Peyer's patch (tissue), 4 donors: ENCODE measurements at regions not wholly inside any gene's neighbourhood (a gene's known extent, or its start where the extent isn't known, plus 50 kb on each side); places are given as distances from the start of the nearest gene placed in this dataset.

Experiments used
- CTCF ChIP-seq, 6 experiments: fragments of 450-650 bp in 4 of 6; fragments of 200-600 bp in 2 of 6; sonication (generic) in 1 of 6; IDR thresholded peaks; one replicate each; pipeline ENCODE4 v1.5.1; 2017 to 2019; ENCODE audit warnings: antibody characterized with exemption in 6 of 6, mild to moderate bottlenecking in 3 of 6, moderate library complexity in 1 of 6
- POLR2A ChIP-seq, 2 donors: fragments of 450-650 bp; IDR thresholded peaks; one replicate each; pipeline ENCODE4 v1.5.1; 2017; ENCODE audit warnings: antibody characterized with exemption in 2 of 2, mild to moderate bottlenecking in 2 of 2, moderate library complexity in 2 of 2

DNA sequence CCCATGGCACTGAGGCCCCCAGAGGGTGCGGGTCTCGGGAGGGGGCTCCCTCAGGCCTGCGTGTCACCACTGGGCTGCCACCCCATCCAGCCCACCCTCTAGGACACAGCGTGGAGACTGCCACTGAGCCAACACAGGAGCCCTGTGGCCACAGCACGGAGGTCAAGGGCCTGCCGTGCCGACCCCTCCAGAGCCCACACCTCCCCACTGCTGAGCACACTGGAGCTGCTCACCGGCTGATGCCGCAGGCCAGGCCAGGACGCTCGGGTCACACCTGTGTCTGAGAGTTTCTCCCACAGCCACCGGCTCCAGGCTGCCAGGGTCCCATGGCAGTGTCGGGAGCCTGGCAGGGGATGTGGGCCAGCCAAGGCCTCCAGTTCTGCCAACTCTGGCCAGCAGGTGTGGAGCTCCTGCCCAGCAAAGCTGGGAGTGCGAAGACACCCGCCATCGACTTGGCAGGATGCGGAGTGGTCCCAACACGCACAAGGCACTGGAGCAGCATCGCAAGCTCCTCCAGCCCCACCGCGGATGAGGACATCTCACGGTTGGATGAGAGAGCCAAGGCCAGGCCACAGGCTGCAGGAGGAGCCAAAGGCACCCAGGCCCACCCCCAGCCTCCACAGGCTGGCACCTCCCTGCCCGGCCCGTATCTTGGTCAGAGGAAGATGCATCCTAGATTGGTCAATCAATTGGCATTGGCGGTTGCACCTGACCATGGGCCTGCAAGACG lies 187.1 kb downstream of the BRD1 start:
- TF ChIP-seq CTCF (IDR thresholded peaks at IDR 0.05) (no peak), POLR2A (IDR thresholded peaks at IDR 0.05) (no peak)
